IMR-90 (cell line): ENCODE measurements at regions not wholly inside any gene's neighbourhood (a gene's known extent, or its start where the extent isn't known, plus 50 kb on each side); places are given as distances from the start of the nearest gene placed in this dataset.
"Not testable (repeated sequence)": the region's sequence is repeated elsewhere in the genome, so short reads cannot be mapped to it uniquely, and the experiment has no call there.

Experiments
- ATAC-seq: fragments of 200-7000 bp; cut with Tn5 transposase; 2 replicates; pipeline ENCODE4 v1.9.1; 2020; ENCODE audit warnings: low read depth, mild to moderate bottlenecking, moderate library complexity
- BruUV-seq: library from RNA; stranded (reverse); fragments of 400-500 nt; replicated peaks from 2 replicates; lab custom pipeline; 2021; lab: Mats Ljungman, UMichigan
- CTCF ChIA-PET: fragments of 300-600 bp; formaldehyde crosslinking; extraction: SDS; loops from one replicate; lab custom pipeline; 2021; ENCODE audit warnings: antibody characterized with exemption; lab: Yijun Ruan, JAX
- POLR2A ChIA-PET: fragments of 300-600 bp; sonication (Branson Sonifier 250); formaldehyde crosslinking; loops from one replicate; lab custom pipeline; 2022; ENCODE audit warnings: antibody characterized with exemption; ENCODE audit not compliant: unreplicated experiment; lab: Charles Lee
- DNase-seq: peaks from one replicate; pipeline ENCODE4 v3.0.0; 2013
- H2AFZ ChIP-seq: replicated peaks from 2 replicates; pipeline ENCODE3; 2013; ENCODE audit warnings: low read length, mild to moderate bottlenecking; ENCODE audit not compliant: poor library complexity
- H2AK5ac ChIP-seq: 2 replicates; pipeline ENCODE4 v1.6.1; 2013; ENCODE audit warnings: low read depth, low read length, inconsistent platforms
- H2AK9ac ChIP-seq: replicated peaks from 2 replicates; pipeline ENCODE3; 2013; ENCODE audit warnings: mild to moderate bottlenecking, low read depth, low read length, moderate library complexity; ENCODE audit not compliant: poor library complexity
- H2BK120ac ChIP-seq: 2 replicates; pipeline ENCODE4 v1.6.1; 2013; ENCODE audit warnings: low read depth, low read length, inconsistent platforms
- H2BK15ac ChIP-seq: 3 replicates; pipeline ENCODE4 v1.6.1; 2013; ENCODE audit warnings: low read depth, low read length, inconsistent platforms
- H2BK20ac ChIP-seq: 2 replicates; pipeline ENCODE4 v1.6.1; 2013; ENCODE audit warnings: low read depth, mild to moderate bottlenecking, inconsistent platforms, low read length, moderate library complexity
- H2BK5ac ChIP-seq: 2 replicates; pipeline ENCODE4 v1.6.1; 2013; ENCODE audit warnings: mild to moderate bottlenecking, low read depth, low read length, inconsistent platforms; ENCODE audit not compliant: poor library complexity, severe bottlenecking
- H3K14ac ChIP-seq: replicated peaks from 2 replicates; pipeline ENCODE4 v1.6.1; 2013; ENCODE audit warnings: low read depth, low read length, inconsistent platforms
- H3K18ac ChIP-seq: 2 replicates; pipeline ENCODE4 v1.6.1; 2013; ENCODE audit warnings: low read depth, low read length, control low read depth
- H3K23ac ChIP-seq: 2 replicates; pipeline ENCODE4 v1.6.1; 2013; ENCODE audit warnings: low read depth, low read length, inconsistent platforms
- H3K27ac ChIP-seq: 2 replicates; pipeline ENCODE4 v1.5.1; 2013; ENCODE audit warnings: mild to moderate bottlenecking, control low read depth, low read length; ENCODE audit not compliant: insufficient read depth
- H3K27me3 ChIP-seq: 2 replicates; pipeline ENCODE4 v1.6.1; 2013; ENCODE audit warnings: low read length; ENCODE audit not compliant: control insufficient read depth, insufficient read depth
- H3K36me3 ChIP-seq: 2 replicates; pipeline ENCODE4 v1.6.1; 2013; ENCODE audit warnings: low read length, mixed read lengths; ENCODE audit not compliant: control insufficient read depth, insufficient read depth
- H3K4ac ChIP-seq: 2 replicates; pipeline ENCODE4 v1.6.1; 2013; ENCODE audit warnings: low read depth, low read length, inconsistent platforms
- H3K4me1 ChIP-seq: 2 replicates; pipeline ENCODE4 v1.6.1; 2013; ENCODE audit warnings: low read length, mixed read lengths; ENCODE audit not compliant: control insufficient read depth, insufficient read depth
- H3K4me2 ChIP-seq: 2 replicates; pipeline ENCODE4 v1.6.1; 2013; ENCODE audit warnings: low read depth, mild to moderate bottlenecking, control low read depth, low read length, moderate library complexity
- H3K4me3 ChIP-seq: 2 replicates; pipeline ENCODE4 v1.5.1; 2013; ENCODE audit warnings: low read depth, mild to moderate bottlenecking, control low read depth, low read length, moderate library complexity; ENCODE audit not compliant: insufficient read depth
- H3K56ac ChIP-seq: 2 replicates; pipeline ENCODE4 v1.6.1; 2013; ENCODE audit warnings: low read length, inconsistent platforms; ENCODE audit not compliant: insufficient read depth; ENCODE audit errors: extremely low read depth
- H3K79me1 ChIP-seq, 2 experiments: 2 replicates each; pipeline ENCODE4 v1.6.1; 2013; ENCODE audit warnings: low read length in 2 of 2, inconsistent platforms in 1 of 2, low read depth in 1 of 2
- H3K9ac ChIP-seq: 2 replicates; pipeline ENCODE4 v1.6.1; 2013; ENCODE audit warnings: low read depth, low read length, control low read depth
- H3K9me1 ChIP-seq: 2 replicates; pipeline ENCODE4 v1.6.1; 2013; ENCODE audit warnings: low read length, inconsistent platforms; ENCODE audit not compliant: insufficient read depth
- H3K9me3 ChIP-seq: 2 replicates; pipeline ENCODE4 v1.6.1; 2013; ENCODE audit warnings: low read length; ENCODE audit not compliant: control insufficient read depth, insufficient read depth
- H4K20me1 ChIP-seq: 2 replicates; pipeline ENCODE4 v1.6.1; 2013; ENCODE audit warnings: low read length, inconsistent platforms; ENCODE audit not compliant: insufficient read depth
- H4K5ac ChIP-seq: 2 replicates; pipeline ENCODE4 v1.6.1; 2013; ENCODE audit warnings: mild to moderate bottlenecking, low read depth, low read length, control low read depth
- H4K8ac ChIP-seq, 2 experiments: 2 replicates each; pipeline ENCODE4 v1.6.1; 2013; ENCODE audit warnings: low read depth in 2 of 2, low read length in 2 of 2, control low read depth in 1 of 2, inconsistent platforms in 1 of 2
- H4K91ac ChIP-seq: 2 replicates; pipeline ENCODE4 v1.6.1; 2013; ENCODE audit warnings: low read depth, low read length, inconsistent platforms; ENCODE audit not compliant: insufficient read depth
- WGBS, 2 experiments: methylation state at CpG; one replicate each; pipeline versions ENCODE4 v1.1.5 to v1.1.7; 2013; ENCODE audit warnings: missing lambda C conversion rate in 2 of 2; ENCODE audit not compliant: insufficient read length in 1 of 2; ENCODE audit errors: extremely low coverage in 2 of 2; 5-methylcytosine and 5-hydroxymethylcytosine counted together
- dilution Hi-C: fragments of 300-500 bp; cut with HindIII; formaldehyde crosslinking; loops from one replicate; pipeline ENCODE4 v1.14.3; 2018; ENCODE audit warnings: low sequenced_read_pairs; ENCODE audit not compliant: unreplicated experiment
- in situ Hi-C: fragments of 300-500 bp; cut with MboI; formaldehyde crosslinking; loops from 3 replicates; pipeline ENCODE4 v1.14.3; 2019; ENCODE audit warnings: low sequenced_read_pairs, inconsistent platforms, mixed read lengths
- intact Hi-C: fragments of 100-400 bp; cut with micrococcal nuclease; formaldehyde crosslinking; loops from 2 replicates; pipeline ENCODE4 v1.10.0; 2022

DNA sequence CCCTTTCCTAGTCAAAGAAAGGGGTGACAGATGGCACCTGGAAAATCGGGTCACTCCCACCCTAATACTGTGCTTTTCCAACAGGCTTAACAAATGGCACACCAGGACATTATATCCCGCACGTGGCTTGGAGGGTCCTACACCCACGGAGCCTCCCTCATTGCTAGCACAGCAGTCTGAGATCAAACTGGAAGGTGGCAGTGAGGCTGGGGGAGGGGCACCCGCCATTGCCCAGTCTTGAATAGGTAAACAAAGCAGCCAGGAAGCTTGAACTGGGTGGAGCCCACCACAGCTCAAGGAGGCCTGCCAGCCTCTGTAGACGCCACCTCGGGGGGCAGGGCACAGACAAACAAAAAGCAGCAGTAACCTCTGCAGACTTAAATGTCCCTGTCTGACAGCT lies 249.2 kb upstream of the ALG10 start:
- H3K9me1 ChIP-seq, intact Hi-C loops, H2AK9ac ChIP-seq, H3K9ac ChIP-seq, H2BK15ac ChIP-seq, H4K8ac ChIP-seq, H3K4me3 ChIP-seq, H3K14ac ChIP-seq, H3K36me3 ChIP-seq, H4K20me1 ChIP-seq, H3K4me2 ChIP-seq, H2BK120ac ChIP-seq, H3K18ac ChIP-seq, ATAC-seq, H3K4ac ChIP-seq, H2AFZ ChIP-seq, BruUV-seq, H2BK20ac ChIP-seq, H3K4me1 ChIP-seq, dilution Hi-C loops, POLR2A ChIA-PET, H3K23ac ChIP-seq, CTCF ChIA-PET, H3K56ac ChIP-seq, H3K27me3 ChIP-seq, H2AK5ac ChIP-seq, H3K9me3 ChIP-seq, H2BK5ac ChIP-seq, H4K5ac ChIP-seq, DNase-seq, H3K79me1 ChIP-seq, H4K91ac ChIP-seq, H3K27ac ChIP-seq, in situ Hi-C loops: not testable (repeated sequence)
- 40% methylated on average over 1 of the region's 7 CpGs; no CpG with 5 or more reads in 1 of the 2 experiments for WGBS, 2 experiments
